K562 (cell line): ENCODE measurements at regions not wholly inside any gene's neighbourhood (a gene's known extent, or its start where the extent isn't known, plus 50 kb on each side); places are given as distances from the start of the nearest gene placed in this dataset.

Experiments
- ATAC-seq: fragments of 200-7000 bp; cut with Tn5 transposase; 3 replicates; pipeline ENCODE4 v1.9.1; 2020; ENCODE audit warnings: moderate library complexity
- BruUV-seq: library from RNA; stranded (reverse); fragments of 400-500 nt; replicated peaks from 2 replicates; lab custom pipeline; 2021; lab: Mats Ljungman, UMichigan
- CTCF ChIA-PET: fragments of 300-600 bp; formaldehyde crosslinking; extraction: SDS; loops from one replicate; lab custom pipeline; 2021; ENCODE audit warnings: low intra/inter-chr PET ratio; lab: Yijun Ruan, JAX
- POLR2A ChIA-PET: fragments of 300-600, 350-650 bp; sonication (Branson Sonifier 250); formaldehyde crosslinking; extraction: SDS; loops from one replicate; lab custom pipeline; 2021; ENCODE audit warnings: antibody characterized with exemption, inconsistent platforms; lab: Yijun Ruan, JAX
- DNase-seq, 4 experiments: peaks; one replicate each; pipeline versions ENCODE4 v3.0.0 to v3.0.0-alpha.2; 2011 to 2018; ENCODE audit warnings: low spot score in 3 of 4, mixed read lengths in 3 of 4; ENCODE audit errors: extremely low read depth in 1 of 4
- FAIRE-seq: peaks from 2 replicates; lab custom pipeline; 2011; peaks lifted over from hg19 to GRCh38; lab: Jason Lieb, UNC
- H2AFZ ChIP-seq: 2 replicates; pipeline ENCODE4 v1.6.0; 2011; ENCODE audit warnings: low read depth, low read length, control low read depth, inconsistent platforms
- H3K27ac ChIP-seq: fragments of 200-600 bp; 3 replicates; pipeline ENCODE4 v1.8.0; 2011; ENCODE audit warnings: low read depth, mild to moderate bottlenecking, control low read depth, inconsistent platforms, low read length, moderate library complexity, mixed read lengths; ENCODE audit errors: extremely low read depth
- H3K27me3 ChIP-seq, 2 experiments: fragments of 300-600 bp in 1 of 2; 2 replicates in 1 of 2; 3 replicates in 1 of 2; pipeline versions ENCODE4 v1.6.0 to v1.8.0; 2011; ENCODE audit warnings: inconsistent platforms in 2 of 2, low read length in 2 of 2, mild to moderate bottlenecking in 1 of 2, mixed read lengths in 1 of 2, moderate library complexity in 1 of 2; ENCODE audit not compliant: control insufficient read depth in 2 of 2, insufficient read depth in 2 of 2
- H3K36me3 ChIP-seq: fragments of 300-600 bp; 3 replicates; pipeline ENCODE4 v1.8.0; 2011; ENCODE audit warnings: mild to moderate bottlenecking, low read length, inconsistent platforms; ENCODE audit not compliant: control insufficient read depth, insufficient read depth
- H3K4me1 ChIP-seq, 2 experiments: fragments of 200-600 bp in 1 of 2; replicated peaks in 1 of 2; 2 replicates in 1 of 2; 3 replicates in 1 of 2; pipeline versions ENCODE4 v1.5.1 to v1.8.0; 2011; ENCODE audit warnings: inconsistent platforms in 2 of 2, low read length in 2 of 2, mild to moderate bottlenecking in 1 of 2, mixed read lengths in 1 of 2, moderate library complexity in 1 of 2; ENCODE audit not compliant: control insufficient read depth in 2 of 2, insufficient read depth in 2 of 2
- H3K4me2 ChIP-seq: 2 replicates; pipeline ENCODE4 v1.6.1; 2011; ENCODE audit warnings: low read length, control low read depth, inconsistent platforms, mixed read lengths; ENCODE audit not compliant: insufficient read depth
- H3K4me3 ChIP-seq: fragments of 200-600 bp; sonication (generic), shearing (Covaris generic); 2 replicates; pipeline ENCODE4 v1.5.1; 2016; ENCODE audit warnings: control low read depth, inconsistent platforms
- H3K79me2 ChIP-seq: fragments of 200-600 bp; 3 replicates; pipeline ENCODE4 v1.8.0; 2011; ENCODE audit warnings: low read length, inconsistent platforms; ENCODE audit not compliant: control insufficient read depth, insufficient read depth
- H3K9ac ChIP-seq, 2 experiments: 2 replicates each; pipeline versions ENCODE4 v1.6.0 to v1.6.1; 2011; ENCODE audit warnings: low read depth in 2 of 2, low read length in 2 of 2, control low read depth in 1 of 2, inconsistent platforms in 1 of 2, mild to moderate bottlenecking in 1 of 2, mixed read lengths in 1 of 2; ENCODE audit not compliant: insufficient read depth in 1 of 2
- H3K9me1 ChIP-seq: one replicate; pipeline ENCODE4 v1.6.0; 2011; ENCODE audit warnings: inconsistent platforms, mild to moderate bottlenecking, low read length, moderate library complexity; ENCODE audit not compliant: control insufficient read depth, insufficient read depth
- H3K9me3 ChIP-seq: replicated peaks from 2 replicates; pipeline ENCODE4 v1.5.1; 2011; ENCODE audit warnings: low read depth, low read length, inconsistent platforms; ENCODE audit not compliant: control insufficient read depth, insufficient read depth
- H4K20me1 ChIP-seq: replicated peaks from 2 replicates; pipeline ENCODE4 v1.6.1; 2011; ENCODE audit warnings: low read length, inconsistent platforms, mixed read lengths; ENCODE audit not compliant: control insufficient read depth, insufficient read depth
- ARNT ChIP-seq, 2 experiments: fragments of 450-650 bp; IDR thresholded peaks; 2 replicates each; pipeline ENCODE4 v1.6.1; 2016; ENCODE audit warnings: mild to moderate bottlenecking in 1 of 2
- ATF4 ChIP-seq: fragments of 450-650 bp; formaldehyde crosslinking; IDR thresholded peaks from 2 replicates; pipeline ENCODE4 v1.4.0; 2022; ENCODE audit warnings: mild to moderate bottlenecking, moderate library complexity
- CXXC5 ChIP-seq: fragments of 250-450 bp; sonication (Bioruptor Pico); IDR thresholded peaks from 2 replicates; pipeline ENCODE4 v1.8.0; 2022; ENCODE audit warnings: inconsistent platforms, mild to moderate bottlenecking, moderate library complexity
- ELF1 ChIP-seq: fragments of 200-800 bp; sonication (Bioruptor generic); IDR thresholded peaks from 2 replicates; pipeline ENCODE4 v1.6.1; 2016; ENCODE audit warnings: missing genetic modification characterization, missing compliant biosample characterization
- EWSR1 ChIP-seq: fragments of 450-650 bp; IDR thresholded peaks from 2 replicates; pipeline ENCODE4 v1.6.1; 2018; ENCODE audit warnings: borderline replicate concordance, mild to moderate bottlenecking, low read depth, moderate library complexity; ENCODE audit not compliant: partially characterized antibody
- HDAC6 ChIP-seq: IDR thresholded peaks from 2 replicates; pipeline ENCODE4 v1.6.1; 2012; ENCODE audit warnings: low read depth, mild to moderate bottlenecking, control low read depth, inconsistent platforms, low read length, moderate library complexity
- RCOR1 ChIP-seq, 2 experiments: IDR thresholded peaks; 2 replicates each; pipeline ENCODE4 v1.6.1; 2012; ENCODE audit warnings: low read depth in 2 of 2, low read length in 2 of 2, borderline replicate concordance in 1 of 2, improper control_type of control experiment in 1 of 2
- SIN3A ChIP-seq, 2 experiments: fragments of 150-350 bp in 1 of 2; IDR thresholded peaks; 2 replicates each; pipeline ENCODE4 v1.6.1; 2011 to 2016; ENCODE audit warnings: borderline replicate concordance in 2 of 2, low read depth in 2 of 2, low read length in 2 of 2, mild to moderate bottlenecking in 2 of 2, moderate library complexity in 2 of 2; ENCODE audit not compliant: control insufficient read depth in 1 of 2
- SMARCB1 ChIP-seq: IDR thresholded peaks from 2 replicates; pipeline ENCODE4 v1.6.1; 2011; ENCODE audit warnings: improper control_type of control experiment, low read depth; ENCODE audit not compliant: insufficient read length
- SP1 ChIP-seq: sonication (generic); formaldehyde crosslinking; IDR thresholded peaks from 2 replicates; pipeline ENCODE4 v1.8.1; 2022; ENCODE audit warnings: mild to moderate bottlenecking, missing genetic modification reagents
- SP2 ChIP-seq: IDR thresholded peaks from 2 replicates; pipeline ENCODE4 v1.6.1; 2011; ENCODE audit warnings: mild to moderate bottlenecking, low read depth, low read length, moderate library complexity; ENCODE audit not compliant: poor library complexity, severe bottlenecking; ENCODE audit errors: extremely low read depth
- TBL1XR1 ChIP-seq, 2 experiments: IDR thresholded peaks; 2 replicates each; pipeline ENCODE4 v1.6.1; 2012; ENCODE audit warnings: improper control_type of control experiment in 2 of 2, low read length in 2 of 2, mild to moderate bottlenecking in 1 of 2
- XRCC3 ChIP-seq: fragments of 450-650 bp; IDR thresholded peaks from 2 replicates; pipeline ENCODE4 v1.6.1; 2017; ENCODE audit warnings: mild to moderate bottlenecking, moderate library complexity
- ZBED1 ChIP-seq: IDR thresholded peaks from 2 replicates; pipeline ENCODE4 v1.6.1; 2014
- ZNF121 ChIP-seq: sonication (generic); formaldehyde crosslinking; conservative IDR thresholded peaks from 2 replicates; pipeline ENCODE4 v1.8.0; 2022; ENCODE audit warnings: missing genetic modification reagents
- WGBS: fragments of 100-300 bp; shearing (Covaris generic); methylation state at CpG from one replicate; pipeline ENCODE4 v1.1.6; 2016; ENCODE audit warnings: low coverage, mixed read lengths; ENCODE audit not compliant: insufficient coverage; ENCODE audit errors: missing lambda C conversion rate; 5-methylcytosine and 5-hydroxymethylcytosine counted together
- in situ Hi-C: fragments of 300-500 bp; cut with MboI; formaldehyde crosslinking; loops from 4 replicates; pipeline ENCODE4 v1.15.0; 2018; ENCODE audit warnings: inconsistent platforms, mixed read lengths
- intact Hi-C: fragments of 100-400 bp; cut with micrococcal nuclease; formaldehyde crosslinking; loops from 2 replicates; pipeline ENCODE4 v1.14.2; 2022
- TF ChIP-seq, protein P1 (sequence below): fragments of 450-650 bp; IDR thresholded peaks from 2 replicates; pipeline ENCODE4 v1.6.1; 2016; ENCODE audit warnings: low read depth, mild to moderate bottlenecking, moderate library complexity
- TF ChIP-seq, protein P2 (sequence below): fragments of 450-650 bp; formaldehyde crosslinking; conservative IDR thresholded peaks from 2 replicates; pipeline ENCODE4 v1.4.0; 2022; ENCODE audit warnings: mild to moderate bottlenecking, missing genetic modification characterization

DNA sequence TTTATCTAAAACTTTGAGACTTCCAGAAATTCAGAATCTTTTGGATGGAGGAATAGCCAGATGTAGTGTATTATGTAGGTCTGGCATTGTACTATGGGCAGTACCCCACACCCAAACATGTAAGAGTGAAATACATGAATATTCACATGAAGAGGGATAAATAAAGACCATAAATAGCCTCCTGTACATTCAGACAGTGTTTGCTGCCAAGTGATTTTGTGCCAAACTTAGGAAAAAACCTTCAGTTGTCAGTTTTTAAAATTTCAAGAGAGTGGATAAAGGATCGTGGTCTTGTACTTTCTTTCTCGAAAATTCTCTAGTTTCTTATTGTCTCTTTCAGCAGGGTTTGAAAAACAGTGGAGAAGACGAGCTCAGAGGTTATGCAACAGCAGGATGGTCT is 150.3 kb upstream of the LARGE1 start:
- WGBS: 0% methylated on average over 3 of the region's 3 CpGs

More for the DNA sequence above, 150.3 kb upstream of the LARGE1 start:
- no TSS peak for BruUV-seq
- no peaks in the 10 kb centered on the region for H3K27me3 ChIP-seq
- no peak for FAIRE-seq
- no peaks in the 10 kb centered on the region for H3K79me2 ChIP-seq
- H4K20me1 ChIP-seq: no peaks in the 10 kb centered on the region
- H3K9ac ChIP-seq: no peak overlapping the region
- no peak overlapping the region for H3K4me3 ChIP-seq
- ChIA-PET CTCF (no interaction called here), POLR2A (no interaction called here)
- no peaks in the 10 kb centered on the region for H3K9me1 ChIP-seq
- no peaks in the 10 kb centered on the region for H3K9me3 ChIP-seq
- H3K36me3 ChIP-seq: no peaks in the 10 kb centered on the region
- no peak for DNase-seq
- no peak overlapping the region for H3K27ac ChIP-seq
- in situ Hi-C loops: no loop called here
- H3K4me2 ChIP-seq: no peak overlapping the region
- TF ChIP-seq ZNF121 (CRISPR knock-in tag): no peak
- TF ChIP-seq ELF1 (tag): no peak
- TF ChIP-seq SMARCB1: no peak
- no peak for TF ChIP-seq ATF4 (CRISPR knock-in tag)
- TF ChIP-seq, protein P1, sequence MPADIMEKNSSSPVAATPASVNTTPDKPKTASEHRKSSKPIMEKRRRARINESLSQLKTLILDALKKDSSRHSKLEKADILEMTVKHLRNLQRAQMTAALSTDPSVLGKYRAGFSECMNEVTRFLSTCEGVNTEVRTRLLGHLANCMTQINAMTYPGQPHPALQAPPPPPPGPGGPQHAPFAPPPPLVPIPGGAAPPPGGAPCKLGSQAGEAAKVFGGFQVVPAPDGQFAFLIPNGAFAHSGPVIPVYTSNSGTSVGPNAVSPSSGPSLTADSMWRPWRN: no peak
- no peak for TF ChIP-seq XRCC3
- TF ChIP-seq SP1 (CRISPR knock-in tag): no peak
- no peak for TF ChIP-seq SP2
- TF ChIP-seq TBL1XR1 (IDR thresholded peaks at IDR 0.05; ENCODE audit: low read length in 2 of 2): no peak
- no peak for TF ChIP-seq CXXC5 (CRISPR knock-in tag)
- no peak for TF ChIP-seq ZBED1
- TF ChIP-seq SIN3A (IDR thresholded peaks at IDR 0.05; ENCODE audit: borderline replicate concordance in 2 of 2, control insufficient read depth in 1 of 2, low read depth in 2 of 2, low read length in 2 of 2): no peak
- no peak for TF ChIP-seq RCOR1 (IDR thresholded peaks at IDR 0.05; ENCODE audit: borderline replicate concordance in 1 of 2, low read depth in 2 of 2, low read length in 2 of 2)
- no peak for TF ChIP-seq ARNT (IDR thresholded peaks at IDR 0.05)
- no peak for TF ChIP-seq HDAC6
- no peak for TF ChIP-seq EWSR1
- TF ChIP-seq, protein P2, sequence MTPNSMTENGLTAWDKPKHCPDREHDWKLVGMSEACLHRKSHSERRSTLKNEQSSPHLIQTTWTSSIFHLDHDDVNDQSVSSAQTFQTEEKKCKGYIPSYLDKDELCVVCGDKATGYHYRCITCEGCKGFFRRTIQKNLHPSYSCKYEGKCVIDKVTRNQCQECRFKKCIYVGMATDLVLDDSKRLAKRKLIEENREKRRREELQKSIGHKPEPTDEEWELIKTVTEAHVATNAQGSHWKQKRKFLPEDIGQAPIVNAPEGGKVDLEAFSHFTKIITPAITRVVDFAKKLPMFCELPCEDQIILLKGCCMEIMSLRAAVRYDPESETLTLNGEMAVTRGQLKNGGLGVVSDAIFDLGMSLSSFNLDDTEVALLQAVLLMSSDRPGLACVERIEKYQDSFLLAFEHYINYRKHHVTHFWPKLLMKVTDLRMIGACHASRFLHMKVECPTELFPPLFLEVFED (CRISPR knock-in tag): no peak
- no peak for ATAC-seq
- intact Hi-C loops: no loop called here
- H3K4me1 ChIP-seq: no peaks in the 10 kb centered on the region
- H2AFZ ChIP-seq: no peak overlapping the region
